ENCODE measurements at regions not wholly inside any gene's neighbourhood (a gene's known extent, or its start where the extent isn't known, plus 50 kb on each side); places are given as distances from the start of the nearest gene placed in this dataset.

DNA sequence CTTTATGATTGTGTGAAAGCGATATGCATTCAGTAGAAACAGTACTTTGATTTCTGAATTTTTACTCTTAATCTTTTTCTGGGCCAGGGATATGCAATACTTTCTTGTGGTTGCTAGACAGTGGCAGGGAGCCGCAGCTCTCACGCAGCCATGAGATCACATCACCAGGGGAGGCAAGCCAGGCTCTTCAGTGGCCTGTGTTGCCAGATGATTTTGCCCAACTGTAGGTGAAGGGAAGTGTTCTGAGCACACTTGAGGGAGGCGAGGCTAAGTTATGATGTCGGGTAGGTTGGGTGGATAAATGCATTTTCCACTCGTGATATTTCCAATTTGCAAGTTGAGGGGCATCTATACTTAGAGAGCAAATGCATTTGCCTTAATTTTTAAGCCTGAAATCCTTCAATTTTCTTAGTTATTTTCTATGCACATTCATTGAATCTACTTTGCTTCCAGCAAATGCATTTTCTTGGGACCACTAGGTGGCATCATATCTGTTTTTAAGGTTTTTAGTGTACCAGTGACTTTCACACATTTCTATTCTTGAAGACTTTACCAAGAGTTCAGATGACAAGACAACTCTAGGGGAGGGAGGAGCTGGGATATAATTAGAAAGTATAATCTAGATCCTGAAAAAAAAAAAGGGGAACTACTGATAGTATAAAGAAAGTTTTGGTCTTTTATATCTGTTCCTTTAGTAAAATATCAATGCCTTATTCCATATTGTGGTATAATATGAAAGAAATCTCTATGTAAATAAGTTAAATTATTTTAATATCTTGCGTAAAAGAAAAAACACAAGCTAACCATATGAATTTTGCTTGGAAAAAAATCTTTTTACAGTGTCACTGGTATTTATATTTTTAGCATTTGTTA is 643.3 kb downstream of the SOCS6 start:
- H3K9ac ChIP-seq (ENCODE audit: low read length in 2 of 2) = no peak overlapping the region
- H3K4me1 ChIP-seq (ENCODE audit: control insufficient read depth, insufficient read depth, low read length) = no peaks in the 10 kb centered on the region
- H3K9me3 ChIP-seq (ENCODE audit: control insufficient read depth in 2 of 2, low read length in 2 of 2) = no peaks in the 10 kb centered on the region
- H3K27ac ChIP-seq (ENCODE audit: low read length) = no peak overlapping the region
- H3K4me3 ChIP-seq (ENCODE audit: low read length in 2 of 2) = no peak overlapping the region
- no peaks in the 10 kb centered on the region for H3K27me3 ChIP-seq (ENCODE audit: control insufficient read depth in 1 of 2, insufficient read depth in 2 of 2, low read length in 2 of 2)
- H3K36me3 ChIP-seq (ENCODE audit: control insufficient read depth in 2 of 2, insufficient read depth in 2 of 2, low read length in 2 of 2) = no peaks in the 10 kb centered on the region

DNA sequence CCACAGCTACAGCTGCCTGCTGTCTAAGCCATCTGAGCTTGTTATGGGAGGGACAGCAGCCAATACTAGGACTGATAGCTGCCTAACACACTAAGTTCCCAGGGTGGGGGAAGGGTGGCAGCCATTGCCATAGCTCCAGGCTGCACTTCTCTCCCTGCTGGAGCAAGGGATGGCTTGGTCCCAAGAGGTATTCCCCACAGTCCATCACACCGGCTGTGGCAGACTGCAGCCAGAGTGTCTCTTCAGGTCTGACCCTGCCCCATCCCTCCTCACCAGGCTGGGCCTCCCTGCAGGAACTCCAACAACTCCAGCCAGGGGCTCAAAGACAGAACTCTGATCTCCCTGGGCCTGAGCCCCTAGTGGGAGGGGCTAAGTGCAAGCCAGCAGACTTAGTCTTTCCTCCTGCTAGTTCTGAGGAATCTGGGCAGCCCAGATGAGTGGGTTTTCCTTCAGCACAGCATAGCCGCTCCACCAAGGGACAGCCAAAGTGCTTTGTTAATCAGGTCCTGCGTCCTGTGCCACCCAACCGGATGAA is 632.1 kb downstream of the SOCS6 start:
- Histone ChIP-seq H3K4me1 (ENCODE audit: control insufficient read depth, insufficient read depth, low read length) (no peaks in the 10 kb centered on the region), H3K36me3 (ENCODE audit: control insufficient read depth in 2 of 2, insufficient read depth in 2 of 2, low read length in 2 of 2) (no peaks in the 10 kb centered on the region), H3K9ac (ENCODE audit: low read length in 2 of 2) (no peak overlapping the region), H3K27ac (ENCODE audit: low read length) (no peak overlapping the region), H3K9me3 (ENCODE audit: control insufficient read depth in 2 of 2, low read length in 2 of 2) (no peaks in the 10 kb centered on the region), H3K27me3 (ENCODE audit: control insufficient read depth in 1 of 2, insufficient read depth in 2 of 2, low read length in 2 of 2) (no peaks in the 10 kb centered on the region), H3K4me3 (ENCODE audit: low read length in 2 of 2) (no peak overlapping the region)

GRCh38 chr18:70907673-70908072 is 618.8 kb downstream of the SOCS6 start:
- no peaks in the 10 kb centered on the region for H3K9me3 ChIP-seq (ENCODE audit: control insufficient read depth in 2 of 2, low read length in 2 of 2)
- H3K4me3 ChIP-seq (ENCODE audit: low read length in 2 of 2) = no peak overlapping the region
- H3K36me3 ChIP-seq (ENCODE audit: control insufficient read depth in 2 of 2, insufficient read depth in 2 of 2, low read length in 2 of 2) = no peaks in the 10 kb centered on the region
- no peak overlapping the region for H3K9ac ChIP-seq (ENCODE audit: low read length in 2 of 2)
- H3K27me3 ChIP-seq (ENCODE audit: control insufficient read depth in 1 of 2, insufficient read depth in 2 of 2, low read length in 2 of 2) = no peaks in the 10 kb centered on the region
- no peak overlapping the region for H3K27ac ChIP-seq (ENCODE audit: low read length)
- H3K4me1 ChIP-seq (ENCODE audit: control insufficient read depth, insufficient read depth, low read length) = no peaks in the 10 kb centered on the region

GRCh38 chr18:70892381-70892780 is 603.5 kb downstream of the SOCS6 start:
- Histone ChIP-seq H3K36me3 (ENCODE audit: control insufficient read depth in 2 of 2, insufficient read depth in 2 of 2, low read length in 2 of 2) (no peaks in the 10 kb centered on the region), H3K9ac (ENCODE audit: low read length in 2 of 2) (no peak overlapping the region), H3K27me3 (ENCODE audit: control insufficient read depth in 1 of 2, insufficient read depth in 2 of 2, low read length in 2 of 2) (no peaks in the 10 kb centered on the region), H3K4me3 (ENCODE audit: low read length in 2 of 2) (no peak overlapping the region), H3K9me3 (ENCODE audit: control insufficient read depth in 2 of 2, low read length in 2 of 2) (no peaks in the 10 kb centered on the region), H3K4me1 (ENCODE audit: control insufficient read depth, insufficient read depth, low read length) (no peaks in the 10 kb centered on the region), H3K27ac (ENCODE audit: low read length) (no peak overlapping the region)

DNA sequence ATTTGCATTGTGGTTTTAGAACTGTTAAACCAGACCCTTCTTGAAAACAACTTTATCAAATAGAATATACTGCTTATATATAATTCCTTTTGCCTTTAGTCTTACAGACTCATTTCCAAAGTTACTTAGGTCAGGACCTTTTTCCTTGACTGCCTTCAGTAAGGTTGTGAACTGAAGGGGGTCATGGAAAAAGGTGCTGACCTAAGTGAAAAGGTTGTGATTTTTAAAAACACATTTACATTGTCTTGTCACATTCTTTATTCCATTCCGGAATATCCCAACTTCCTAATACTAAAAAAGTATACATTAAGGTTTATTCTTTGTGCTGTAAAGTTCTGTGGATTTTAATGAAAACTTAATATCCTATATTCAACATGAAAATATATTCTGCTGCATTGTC is 581.4 kb downstream of the SOCS6 start:
- no peaks in the 10 kb centered on the region for H3K27me3 ChIP-seq (ENCODE audit: control insufficient read depth in 1 of 2, insufficient read depth in 2 of 2, low read length in 2 of 2)
- H3K27ac ChIP-seq (ENCODE audit: low read length) = no peak overlapping the region
- no peaks in the 10 kb centered on the region for H3K4me1 ChIP-seq (ENCODE audit: control insufficient read depth, insufficient read depth, low read length)
- no peak overlapping the region for H3K9ac ChIP-seq (ENCODE audit: low read length in 2 of 2)
- H3K4me3 ChIP-seq (ENCODE audit: low read length in 2 of 2) = no peak overlapping the region
- H3K36me3 ChIP-seq (ENCODE audit: control insufficient read depth in 2 of 2, insufficient read depth in 2 of 2, low read length in 2 of 2) = no peaks in the 10 kb centered on the region
- H3K9me3 ChIP-seq (ENCODE audit: control insufficient read depth in 2 of 2, low read length in 2 of 2) = no peaks in the 10 kb centered on the region

DNA sequence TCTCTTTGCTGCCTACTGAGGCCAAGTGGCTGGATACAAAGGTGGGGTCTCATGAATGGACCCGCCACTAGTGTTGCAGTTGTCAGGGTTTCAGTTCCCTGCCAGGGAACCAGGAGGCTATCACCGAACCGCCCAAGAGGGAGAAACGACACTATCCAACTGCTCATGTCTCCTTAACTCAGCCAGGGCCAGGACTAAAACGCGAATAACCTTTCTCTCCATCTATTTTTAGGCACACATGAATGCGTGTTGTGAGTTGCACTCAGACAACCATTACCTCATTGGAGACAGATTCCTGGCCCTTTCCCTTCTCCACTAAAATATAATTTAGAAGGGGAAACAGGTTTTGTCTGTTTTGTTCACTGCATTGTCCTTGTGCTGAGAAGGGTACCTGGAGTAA is 559.5 kb downstream of the SOCS6 start:
- H3K4me3 ChIP-seq (ENCODE audit: low read length in 2 of 2) = no peak overlapping the region
- H3K4me1 ChIP-seq (ENCODE audit: control insufficient read depth, insufficient read depth, low read length) = no peaks in the 10 kb centered on the region
- H3K9me3 ChIP-seq (ENCODE audit: control insufficient read depth in 2 of 2, low read length in 2 of 2) = no peaks in the 10 kb centered on the region
- no peak overlapping the region for H3K27ac ChIP-seq (ENCODE audit: low read length)
- H3K36me3 ChIP-seq (ENCODE audit: control insufficient read depth in 2 of 2, insufficient read depth in 2 of 2, low read length in 2 of 2) = no peaks in the 10 kb centered on the region
- no peaks in the 10 kb centered on the region for H3K27me3 ChIP-seq (ENCODE audit: control insufficient read depth in 1 of 2, insufficient read depth in 2 of 2, low read length in 2 of 2)
- H3K9ac ChIP-seq (ENCODE audit: low read length in 2 of 2) = no peak overlapping the region

- Histone ChIP-seq H3K4me1 (ENCODE audit: control insufficient read depth, insufficient read depth, low read length) (no peaks in the 10 kb centered on the region), H3K27ac (ENCODE audit: low read length) (no peak overlapping the region), H3K36me3 (ENCODE audit: control insufficient read depth in 2 of 2, insufficient read depth in 2 of 2, low read length in 2 of 2) (no peaks in the 10 kb centered on the region), H3K9me3 (ENCODE audit: control insufficient read depth in 2 of 2, low read length in 2 of 2) (no peaks in the 10 kb centered on the region), H3K4me3 (ENCODE audit: low read length in 2 of 2) (no peak overlapping the region), H3K27me3 (ENCODE audit: control insufficient read depth in 1 of 2, insufficient read depth in 2 of 2, low read length in 2 of 2) (no peaks in the 10 kb centered on the region), H3K9ac (ENCODE audit: low read length in 2 of 2) (no peak overlapping the region)
Measured at GRCh38 chr18:70840649-70841048, 551.8 kb downstream of the SOCS6 start.

GRCh38 chr18:70827632-70828031 is 538.8 kb downstream of the SOCS6 start:
- H3K27ac ChIP-seq (ENCODE audit: low read length) = no peak overlapping the region
- H3K4me1 ChIP-seq (ENCODE audit: control insufficient read depth, insufficient read depth, low read length) = no peaks in the 10 kb centered on the region
- no peaks in the 10 kb centered on the region for H3K36me3 ChIP-seq (ENCODE audit: control insufficient read depth in 2 of 2, insufficient read depth in 2 of 2, low read length in 2 of 2)
- no peak overlapping the region for H3K9ac ChIP-seq (ENCODE audit: low read length in 2 of 2)
- H3K27me3 ChIP-seq (ENCODE audit: control insufficient read depth in 1 of 2, insufficient read depth in 2 of 2, low read length in 2 of 2) = no peaks in the 10 kb centered on the region
- H3K9me3 ChIP-seq (ENCODE audit: control insufficient read depth in 2 of 2, low read length in 2 of 2) = no peaks in the 10 kb centered on the region
- no peak overlapping the region for H3K4me3 ChIP-seq (ENCODE audit: low read length in 2 of 2)

DNA sequence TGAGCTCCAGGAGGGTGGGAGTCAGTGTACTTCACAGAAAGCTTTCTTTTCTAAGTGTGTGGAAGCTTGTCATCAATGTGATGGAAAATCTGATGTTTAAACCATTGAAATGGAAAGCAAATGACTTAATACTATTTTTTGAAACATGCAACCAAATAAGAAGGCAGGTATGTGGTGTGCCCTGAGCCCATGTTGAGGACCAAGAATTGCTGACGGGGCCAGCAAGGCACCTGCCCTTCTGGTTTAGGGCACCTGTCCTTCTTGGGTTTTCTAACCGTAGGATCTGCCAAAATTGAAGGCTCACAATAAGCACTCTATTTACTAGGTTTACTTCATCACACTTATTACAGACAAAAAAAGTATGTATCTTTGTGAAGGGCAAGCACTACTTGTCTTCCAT is 537.7 kb downstream of the SOCS6 start:
- H3K27ac ChIP-seq (ENCODE audit: low read length) = no peak overlapping the region
- no peak overlapping the region for H3K4me3 ChIP-seq (ENCODE audit: low read length in 2 of 2)
- H3K36me3 ChIP-seq (ENCODE audit: control insufficient read depth in 2 of 2, insufficient read depth in 2 of 2, low read length in 2 of 2) = no peaks in the 10 kb centered on the region
- no peaks in the 10 kb centered on the region for H3K9me3 ChIP-seq (ENCODE audit: control insufficient read depth in 2 of 2, low read length in 2 of 2)
- no peaks in the 10 kb centered on the region for H3K4me1 ChIP-seq (ENCODE audit: control insufficient read depth, insufficient read depth, low read length)
- no peak overlapping the region for H3K9ac ChIP-seq (ENCODE audit: low read length in 2 of 2)
- H3K27me3 ChIP-seq (ENCODE audit: control insufficient read depth in 1 of 2, insufficient read depth in 2 of 2, low read length in 2 of 2) = no peaks in the 10 kb centered on the region

GRCh38 chr18:70822691-70823090 is 533.8 kb downstream of the SOCS6 start:
- H3K27me3 ChIP-seq (ENCODE audit: control insufficient read depth in 1 of 2, insufficient read depth in 2 of 2, low read length in 2 of 2) = no peaks in the 10 kb centered on the region
- H3K36me3 ChIP-seq (ENCODE audit: control insufficient read depth in 2 of 2, insufficient read depth in 2 of 2, low read length in 2 of 2) = no peaks in the 10 kb centered on the region
- H3K9me3 ChIP-seq (ENCODE audit: control insufficient read depth in 2 of 2, low read length in 2 of 2) = no peaks in the 10 kb centered on the region

GRCh38 chr18:70822117-70822516 is 533.3 kb downstream of the SOCS6 start:
- H3K4me1 ChIP-seq (ENCODE audit: control insufficient read depth, insufficient read depth, low read length) = no peaks in the 10 kb centered on the region
- H3K9me3 ChIP-seq (ENCODE audit: control insufficient read depth in 2 of 2, low read length in 2 of 2) = no peaks in the 10 kb centered on the region
- no peaks in the 10 kb centered on the region for H3K36me3 ChIP-seq (ENCODE audit: control insufficient read depth in 2 of 2, insufficient read depth in 2 of 2, low read length in 2 of 2)
- no peak overlapping the region for H3K27ac ChIP-seq (ENCODE audit: low read length)
- H3K27me3 ChIP-seq (ENCODE audit: control insufficient read depth in 1 of 2, insufficient read depth in 2 of 2, low read length in 2 of 2) = no peaks in the 10 kb centered on the region
- H3K4me3 ChIP-seq (ENCODE audit: low read length in 2 of 2) = no peak overlapping the region
- no peak overlapping the region for H3K9ac ChIP-seq (ENCODE audit: low read length in 2 of 2)

More at GRCh38 chr18:70822691-70823090, 533.8 kb downstream of the SOCS6 start:
- Histone ChIP-seq H3K9ac (ENCODE audit: low read length in 2 of 2) (no peak overlapping the region), H3K4me3 (ENCODE audit: low read length in 2 of 2) (no peak overlapping the region), H3K27ac (ENCODE audit: low read length) (no peak overlapping the region), H3K4me1 (ENCODE audit: control insufficient read depth, insufficient read depth, low read length) (no peaks in the 10 kb centered on the region)
